GM19467 (cell line): ENCODE measurements at regions not wholly inside any gene's neighbourhood (a gene's known extent, or its start where the extent isn't known, plus 50 kb on each side); places are given as distances from the start of the nearest gene placed in this dataset.
"Not testable (repeated sequence)": the region's sequence is repeated elsewhere in the genome, so short reads cannot be mapped to it uniquely, and the experiment has no call there.

Source experiments
- ATAC-seq: cut with Tn5 transposase; IDR thresholded peaks from one replicate; pipeline ENCODE4 v1.9.1; 2021; ENCODE audit warnings: mild to moderate bottlenecking, moderate library complexity; ENCODE audit not compliant: unreplicated experiment

- not testable (repeated sequence) for ATAC-seq
Measured at GRCh38 chr16:88241404-88242311, 141.1 kb upstream of the ZNF469 start.

DNA sequence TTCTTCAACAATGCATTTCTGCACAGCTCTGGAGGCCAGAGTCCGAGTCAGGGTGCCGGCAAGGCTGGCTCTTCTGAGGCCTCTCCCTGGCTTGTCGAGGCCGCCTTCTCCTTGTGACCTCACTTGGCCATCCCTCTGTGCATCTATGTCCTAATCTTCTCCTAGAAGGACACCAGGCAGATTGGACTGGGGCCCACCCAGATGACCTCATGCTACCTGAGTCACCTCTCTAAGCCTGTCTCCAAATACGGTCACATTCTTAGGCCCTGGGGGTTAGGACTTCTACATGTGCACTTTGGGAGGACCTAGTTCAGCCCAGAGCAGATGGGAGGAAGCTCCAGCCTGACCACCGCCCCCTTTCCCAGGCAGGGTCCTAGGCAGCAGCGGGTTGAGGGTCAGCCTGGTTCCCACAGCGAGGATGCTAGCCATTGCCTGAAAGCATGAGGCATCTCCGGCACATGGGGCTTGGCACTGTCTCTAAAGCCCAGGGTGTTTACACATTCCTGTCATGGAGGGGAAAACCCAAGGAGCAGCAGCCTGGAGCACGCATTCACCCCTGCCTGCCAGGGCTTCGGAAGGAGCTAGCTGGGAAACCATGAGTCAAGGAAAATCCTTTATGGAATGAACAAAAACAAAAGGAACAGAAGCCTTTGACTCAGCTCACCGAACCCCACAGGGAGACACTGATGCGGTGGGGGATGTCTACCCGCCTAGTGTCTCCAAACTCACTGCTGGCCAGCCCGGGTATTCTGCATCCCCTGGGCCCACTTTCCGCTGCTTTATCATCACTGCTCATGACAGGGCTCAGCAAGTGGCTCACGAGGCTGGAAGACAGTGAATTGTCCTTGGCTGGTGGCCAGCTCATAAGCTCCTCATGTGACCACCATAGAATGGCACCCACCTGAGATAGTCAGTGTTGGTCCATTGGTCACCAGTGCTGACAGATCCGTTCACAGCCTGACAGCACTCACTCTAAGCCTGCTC, 140.2 kb upstream of the ZNF469 start:
- ATAC-seq, result not testable (repeated sequence)

DNA sequence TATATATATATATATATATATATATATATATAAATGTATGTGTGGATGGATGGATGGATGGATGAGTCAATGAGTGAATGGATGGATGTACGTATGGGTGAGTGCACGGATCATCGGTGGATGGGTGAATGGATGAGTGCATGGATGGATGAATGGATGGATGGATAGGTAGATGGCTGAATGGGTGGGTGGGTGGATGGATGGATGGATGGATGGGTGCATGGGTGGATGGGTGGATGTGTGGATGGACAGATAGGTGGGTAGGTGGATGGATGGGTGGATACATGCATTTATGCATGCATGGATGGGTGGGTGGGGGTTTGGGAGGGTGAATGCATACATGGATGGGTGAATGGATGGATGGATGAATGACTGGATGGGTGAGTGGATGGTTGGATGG, 138.8 kb upstream of the ZNF469 start:
- ATAC-seq, result not testable (repeated sequence)

DNA sequence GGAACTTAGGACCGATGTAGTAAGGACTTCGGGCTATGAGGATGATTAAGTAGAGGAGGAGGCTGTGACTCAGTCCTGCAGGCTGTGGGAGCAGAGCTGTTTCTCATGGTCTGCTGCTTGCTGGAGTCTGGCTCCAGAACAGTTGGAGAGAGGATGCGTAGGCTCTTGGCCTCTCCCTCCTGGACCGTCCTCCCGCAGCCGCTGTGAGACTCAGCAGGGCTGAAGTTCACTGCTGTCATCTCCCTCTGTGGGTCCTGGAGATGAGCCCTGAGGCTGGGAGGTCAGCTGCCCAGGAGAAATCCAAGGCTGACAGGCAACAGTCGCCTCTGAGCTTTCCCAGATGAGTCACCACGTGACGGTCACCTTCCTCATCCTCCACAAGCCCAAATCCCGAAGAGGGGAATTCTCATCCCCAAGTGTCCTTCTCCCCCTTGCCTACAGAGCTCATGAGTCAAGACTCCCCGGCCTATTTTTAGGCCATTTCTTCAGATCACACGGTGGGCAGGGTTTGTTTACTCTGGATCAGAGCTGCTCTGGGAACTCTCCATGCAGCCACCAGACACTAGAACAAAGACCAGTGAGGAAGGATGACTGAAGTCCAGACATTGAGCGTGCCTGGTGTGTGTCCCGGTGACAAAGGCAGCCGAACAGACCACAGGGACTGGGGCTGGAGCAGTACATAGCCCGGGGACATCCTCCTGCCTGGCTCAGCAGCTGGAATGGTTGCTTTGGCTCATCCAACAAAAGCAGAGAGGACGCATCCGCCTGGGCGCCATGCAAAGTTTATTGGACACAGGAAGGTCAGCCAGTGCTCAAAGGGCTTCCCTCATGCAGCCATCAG, 137.3 kb upstream of the ZNF469 start:
- not testable (repeated sequence) for ATAC-seq

GRCh38 chr16:88246955-88247582, 135.7 kb upstream of the ZNF469 start:
- not testable (repeated sequence) for ATAC-seq

DNA sequence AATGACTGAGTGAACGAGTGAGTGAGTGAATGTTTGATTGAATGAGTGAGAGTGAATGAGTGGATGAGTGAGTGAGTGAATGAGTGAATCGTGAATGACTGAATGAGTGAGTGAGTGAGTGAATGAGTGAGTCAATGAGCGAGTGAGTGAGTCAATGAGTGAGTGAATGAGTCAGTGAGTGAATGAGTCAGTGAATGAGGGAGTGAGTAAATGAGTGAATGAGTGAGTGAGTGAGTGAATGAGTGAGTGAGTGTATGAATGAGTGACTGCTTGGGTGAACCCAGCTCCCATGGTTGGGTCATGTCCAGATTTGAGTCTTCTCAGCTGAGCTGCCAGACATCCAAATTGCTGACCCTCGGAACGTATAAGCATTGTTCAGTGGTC, 135.2 kb upstream of the ZNF469 start:
- ATAC-seq, result not testable (repeated sequence)

- ATAC-seq, result not testable (repeated sequence)
Measured at GRCh38 chr16:88248761-88249160, 134.0 kb upstream of the ZNF469 start.

DNA sequence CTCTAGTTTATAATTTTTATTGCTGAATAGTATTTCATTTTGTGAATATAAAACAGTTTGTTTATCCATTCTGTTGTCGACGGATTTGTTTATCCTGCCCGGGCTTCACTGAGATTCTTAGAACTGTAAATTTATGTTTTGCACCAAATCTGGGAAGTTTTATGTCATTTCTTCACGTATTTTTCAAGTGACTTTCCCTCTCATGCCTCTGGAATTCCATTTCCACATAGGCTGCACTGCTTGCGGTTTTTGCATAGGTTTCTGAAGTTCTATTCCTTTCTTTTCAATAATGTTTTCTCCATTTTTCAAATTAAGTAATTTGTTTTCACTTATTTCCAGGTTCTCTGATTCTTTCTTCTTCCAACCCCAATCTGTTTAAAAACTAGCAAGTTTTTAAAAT, 132.4 kb upstream of the ZNF469 start:
- not testable (repeated sequence) for ATAC-seq

DNA sequence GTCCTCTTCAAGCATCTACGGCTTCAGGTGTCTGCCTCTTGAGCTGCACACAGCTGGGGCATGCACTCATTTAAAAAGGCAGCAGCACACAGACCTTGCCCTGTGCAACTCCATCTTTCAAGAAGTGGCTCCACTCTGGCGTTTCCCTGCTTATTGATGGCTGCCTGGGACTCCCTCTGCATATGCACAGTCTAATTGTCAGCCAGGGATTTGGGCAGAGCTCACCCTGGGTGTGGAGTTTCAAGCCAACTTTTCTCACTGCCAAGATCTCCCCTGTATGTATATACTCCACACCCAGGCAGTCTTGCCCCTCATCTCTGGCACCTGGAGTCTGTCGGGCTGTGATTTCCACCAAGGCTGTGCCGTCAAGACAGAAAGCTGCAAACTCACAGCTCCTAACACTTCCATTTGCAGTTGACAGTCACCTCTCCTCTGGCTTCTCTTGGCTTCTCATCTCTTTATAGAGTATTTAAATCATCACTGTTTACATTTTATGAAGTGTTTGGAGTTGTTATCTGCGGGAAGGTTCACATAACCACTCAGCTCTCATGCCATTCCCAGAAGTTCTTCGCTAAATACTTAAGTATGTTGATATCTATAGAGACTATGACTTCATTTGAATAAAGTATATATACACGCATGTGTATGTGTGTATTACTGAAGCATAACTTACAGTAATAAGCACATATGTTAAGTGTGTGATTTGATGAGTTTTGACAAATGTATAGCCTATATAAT, 130.5 kb upstream of the ZNF469 start:
- ATAC-seq, result not testable (repeated sequence)

DNA sequence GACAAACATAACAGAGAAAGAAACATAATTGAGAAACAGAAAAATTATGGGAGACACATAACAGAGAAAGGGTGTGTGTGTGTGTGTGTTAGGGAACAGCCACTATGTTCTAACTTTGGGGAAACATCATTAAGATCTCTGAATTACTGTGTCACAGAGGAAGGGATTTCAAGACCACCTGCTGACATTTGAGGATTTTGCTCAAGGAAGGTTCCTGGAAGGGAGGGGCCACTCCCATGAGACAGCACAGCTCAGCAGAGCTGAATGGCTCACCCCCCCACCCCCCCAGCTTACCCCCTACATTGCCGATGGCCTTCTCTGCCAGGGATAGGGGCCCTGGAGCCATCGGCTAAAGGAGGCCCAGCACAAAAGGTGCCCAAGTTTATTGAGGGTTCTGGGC, 124.6 kb upstream of the ZNF469 start:
- ATAC-seq, result not testable (repeated sequence)

DNA sequence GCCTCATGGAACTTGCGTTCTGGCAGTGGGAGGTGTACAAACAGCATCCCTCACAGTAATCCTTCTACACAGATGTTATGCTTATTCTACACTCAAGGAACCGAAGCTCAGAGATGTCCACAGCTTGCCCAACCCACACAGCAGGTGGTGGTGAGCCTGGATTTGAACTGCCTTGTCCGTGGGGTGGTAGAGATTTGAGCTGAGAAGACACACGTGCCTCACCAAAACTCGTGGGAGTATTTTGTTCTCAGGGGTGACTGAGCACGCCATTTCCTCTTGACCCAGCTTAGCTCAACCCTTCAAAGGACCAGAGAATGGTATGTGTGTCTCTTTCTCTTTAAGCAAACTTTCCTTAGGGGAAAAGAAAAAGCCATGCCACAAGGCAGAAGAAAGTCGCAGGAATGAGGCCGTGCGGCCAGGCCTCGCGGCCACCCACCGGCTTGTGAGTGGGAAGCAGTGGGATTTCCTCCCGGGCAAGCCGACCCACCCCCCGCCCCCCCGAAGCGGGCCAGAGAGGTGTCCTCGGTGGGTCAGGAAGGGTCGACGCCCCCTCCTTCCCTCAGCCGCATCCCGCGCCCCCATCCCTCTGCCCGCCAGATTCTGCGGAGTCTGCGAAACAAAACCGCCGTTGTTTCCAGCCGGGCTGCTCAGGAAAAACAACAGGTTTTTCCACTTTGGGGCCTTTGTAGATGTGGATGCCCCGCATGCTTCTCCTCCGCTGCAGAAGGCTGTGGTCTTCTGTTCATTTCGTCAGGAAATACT, 123.8 kb upstream of the ZNF469 start:
- not testable (repeated sequence) for ATAC-seq

GRCh38 chr16:88259538-88259937, 123.2 kb upstream of the ZNF469 start:
- ATAC-seq, result not testable (repeated sequence)

- ATAC-seq, result not testable (repeated sequence)
Measured at GRCh38 chr16:88260146-88260545, 122.6 kb upstream of the ZNF469 start.

DNA sequence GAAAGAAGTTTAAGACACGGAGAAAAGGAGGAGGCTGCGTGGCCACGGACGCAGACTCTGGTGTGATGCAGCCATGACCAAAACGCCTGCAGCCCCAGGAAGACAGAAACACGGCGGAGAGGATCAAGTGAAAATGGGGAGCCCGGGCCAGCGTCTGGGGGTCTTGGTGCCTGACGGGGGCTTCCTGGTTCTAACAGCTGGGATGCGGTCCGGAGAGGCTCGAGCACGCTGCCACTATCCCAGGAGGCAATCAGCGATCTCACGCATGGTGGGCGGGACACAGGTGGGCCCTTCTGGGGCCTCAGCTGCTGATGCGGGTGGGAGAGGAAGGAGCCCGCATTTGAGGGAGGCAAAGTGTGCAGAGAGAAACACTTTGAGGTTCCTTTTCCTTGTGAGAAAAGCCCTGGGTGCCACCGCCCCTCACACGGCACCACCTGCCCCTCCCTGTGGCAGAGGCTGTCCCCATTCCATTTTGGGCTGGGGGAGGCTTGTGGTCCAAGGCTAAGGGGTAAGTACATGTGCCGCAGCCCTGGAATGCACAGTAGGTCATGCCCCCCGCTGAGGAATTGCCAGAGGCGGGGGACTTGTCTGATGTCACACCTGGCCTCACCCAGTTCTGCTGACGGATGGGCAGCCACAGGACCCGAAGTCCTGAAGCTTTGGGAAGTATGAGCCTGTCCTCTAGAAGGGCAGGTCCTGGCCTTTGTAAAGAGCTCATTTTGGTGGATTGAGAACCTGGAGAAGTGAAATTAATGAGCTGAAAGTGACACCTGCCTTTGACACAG, 121.7 kb upstream of the ZNF469 start:
- not testable (repeated sequence) for ATAC-seq

- not testable (repeated sequence) for ATAC-seq
Measured at GRCh38 chr16:88261814-88262605, 120.7 kb upstream of the ZNF469 start.

DNA sequence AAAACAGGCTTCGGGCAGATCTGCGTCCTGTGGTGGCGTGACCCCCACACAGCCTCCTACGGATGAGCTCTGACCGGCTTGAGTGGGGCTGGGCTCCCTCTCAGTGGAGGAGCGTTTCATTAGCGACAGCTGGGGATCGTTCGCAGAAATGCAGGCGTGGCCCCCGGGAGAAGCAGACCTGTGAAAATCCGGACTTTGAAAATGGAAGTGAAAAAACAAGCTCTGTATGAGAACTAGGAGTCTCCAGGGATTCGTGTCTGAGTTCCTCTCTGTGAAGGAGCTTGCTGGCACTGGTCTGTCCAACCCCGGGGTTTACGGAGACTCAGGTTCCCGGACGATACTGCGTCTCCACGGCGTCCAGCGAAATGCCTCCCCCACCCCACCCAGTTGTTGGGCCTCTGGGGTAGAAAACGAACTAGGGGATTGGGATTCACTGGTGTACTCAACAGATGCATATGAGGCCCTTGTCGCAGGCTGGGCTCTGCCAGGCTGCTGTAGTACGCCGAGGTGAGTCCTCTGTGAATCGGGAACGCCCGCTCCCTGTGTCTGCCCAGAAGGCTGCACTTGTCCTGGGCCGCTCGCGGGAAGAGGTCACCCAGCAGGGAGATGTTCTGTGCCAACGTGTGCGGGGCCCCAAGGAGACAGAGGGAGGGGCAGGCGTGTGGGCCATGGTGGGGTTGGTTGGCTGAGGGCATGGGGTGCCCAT, 119.7 kb upstream of the ZNF469 start:
- not testable (repeated sequence) for ATAC-seq
